ENCODE measurements at regions not wholly inside any gene's neighbourhood (a gene's known extent, or its start where the extent isn't known, plus 50 kb on each side); places are given as distances from the start of the nearest gene placed in this dataset.

DNA sequence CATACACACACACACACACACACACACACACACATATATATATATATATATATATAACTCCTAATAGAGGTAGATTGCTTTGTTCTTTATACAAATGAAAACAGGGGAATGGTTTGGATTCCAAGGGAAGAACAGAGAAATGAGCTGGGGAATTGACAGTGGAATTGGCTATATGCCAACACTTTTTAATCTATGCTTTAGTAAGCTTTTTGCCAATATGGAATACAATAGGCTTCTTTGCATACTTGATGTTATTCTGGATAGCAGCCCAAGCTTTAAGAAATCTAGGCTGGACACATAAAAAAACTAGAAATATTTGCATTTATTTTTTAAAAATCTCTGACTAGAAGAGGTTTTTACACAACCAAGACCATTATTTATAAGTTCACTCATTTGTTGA, 334.2 kb upstream of the MDFIC2 start:
- no peak for TF ChIP-seq CREB5 (CRISPR knock-in tag; IDR thresholded peaks at IDR 0.05; ENCODE audit: low read depth)
- TF ChIP-seq TOX (CRISPR knock-in tag; IDR thresholded peaks at IDR 0.05; ENCODE audit: borderline replicate concordance) = no peak
- TF ChIP-seq ZNF70 (CRISPR knock-in tag; IDR thresholded peaks at IDR 0.05) = no peak
